Testis (tissue), 2 donors: ENCODE measurements at regions not wholly inside any gene's neighbourhood (a gene's known extent, or its start where the extent isn't known, plus 50 kb on each side); places are given as distances from the start of the nearest gene placed in this dataset.

Source experiments
- DNase-seq: peaks from one replicate; pipeline ENCODE4 v3.0.0-alpha.2; 2019
- H3K27ac ChIP-seq, 2 donors: fragments of 200-600 bp; sonication (generic); one replicate each; pipeline ENCODE4 v1.5.1; 2019
- H3K27me3 ChIP-seq: fragments of 200-600 bp; sonication (generic); one replicate; pipeline ENCODE4 v1.5.1; 2019
- H3K36me3 ChIP-seq: fragments of 200-600 bp; sonication (generic); one replicate; pipeline ENCODE4 v1.5.1; 2017; ENCODE audit warnings: low read depth; ENCODE audit errors: missing control alignments
- H3K4me1 ChIP-seq: fragments of 200-600 bp; sonication (generic); one replicate; pipeline ENCODE4 v1.5.1; 2019
- H3K4me3 ChIP-seq, 2 donors: fragments of 200-600 bp; sonication (generic); one replicate each; pipeline ENCODE4 v1.5.1; 2017 to 2019
- H3K9me3 ChIP-seq: fragments of 200-600 bp; sonication (generic); one replicate; pipeline ENCODE4 v1.5.1; 2017
- CTCF ChIP-seq, 3 experiments: fragments of 450-650 bp in 2 of 3; fragments of 200-600 bp in 1 of 3; sonication (generic) in 1 of 3; IDR thresholded peaks; one replicate each; pipeline ENCODE4 v1.5.1; 2016 to 2019; ENCODE audit warnings: antibody characterized with exemption in 3 of 3, mild to moderate bottlenecking in 2 of 3, moderate library complexity in 1 of 3
- POLR2A ChIP-seq: fragments of 450-650 bp; IDR thresholded peaks from one replicate; pipeline ENCODE4 v1.6.1; 2017; ENCODE audit warnings: antibody characterized with exemption, mild to moderate bottlenecking, moderate library complexity
- WGBS, 2 donors: methylation state at CpG; one replicate each; pipeline ENCODE4 v1.1.5; 2018; 5-methylcytosine and 5-hydroxymethylcytosine counted together
- intact Hi-C: fragments of 100-400 bp; cut with DNase I; formaldehyde crosslinking; loops from one replicate; pipeline ENCODE4 v1.15.1; 2023; ENCODE audit warnings: low total_unique reads

DNA sequence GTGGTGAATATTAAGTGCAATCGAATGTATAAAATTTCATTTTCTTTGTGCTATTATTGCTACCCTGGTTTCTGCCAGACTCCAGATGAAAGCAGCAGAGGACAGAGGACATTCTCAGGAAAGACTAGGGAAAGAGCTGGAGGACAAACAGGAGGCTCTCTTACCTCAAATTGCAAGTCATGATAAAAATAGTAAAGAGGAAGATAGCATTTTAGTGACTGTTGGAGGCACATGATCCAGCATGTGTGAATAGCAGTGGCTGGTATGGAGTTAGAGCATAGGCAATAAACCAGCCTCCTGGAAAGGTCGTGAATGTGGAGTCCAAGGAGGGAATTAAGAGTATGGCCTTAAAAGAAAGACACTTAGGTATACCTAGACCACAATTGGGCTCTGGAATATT lies 1040.0 kb downstream of the STPG2 start:
- intact Hi-C loops, result no loop called here
- no peaks in the 10 kb centered on the region for H3K36me3 ChIP-seq
- H3K4me3 ChIP-seq, result no peak overlapping the region
- H3K4me1 ChIP-seq, result no peaks in the 10 kb centered on the region
- no peak for TF ChIP-seq CTCF (IDR thresholded peaks at IDR 0.05)
- no peak for TF ChIP-seq POLR2A
- no peak for DNase-seq
- no peak overlapping the region for H3K27ac ChIP-seq
- H3K9me3 ChIP-seq, result no peaks in the 10 kb centered on the region
- no peaks in the 10 kb centered on the region for H3K27me3 ChIP-seq
- WGBS, 2 donors, result 85 to 93% methylated on average over 2 of the region's 2 CpGs

GRCh38 chr4:97104006-97104405 lies 1039.3 kb downstream of the STPG2 start:
- H3K27ac ChIP-seq, result no peak overlapping the region
- no peak overlapping the region for H3K4me3 ChIP-seq
- H3K36me3 ChIP-seq, result no peaks in the 10 kb centered on the region
- TF ChIP-seq POLR2A (no peak), CTCF (IDR thresholded peaks at IDR 0.05) (no peak)
- H3K9me3 ChIP-seq, result no peaks in the 10 kb centered on the region
- intact Hi-C loops, result no loop called here
- H3K27me3 ChIP-seq, result no peaks in the 10 kb centered on the region
- DNase-seq, result no peak
- WGBS, 2 donors, result 76 to 80% methylated on average over 2 of the region's 2 CpGs
- H3K4me1 ChIP-seq, result no peaks in the 10 kb centered on the region

DNA sequence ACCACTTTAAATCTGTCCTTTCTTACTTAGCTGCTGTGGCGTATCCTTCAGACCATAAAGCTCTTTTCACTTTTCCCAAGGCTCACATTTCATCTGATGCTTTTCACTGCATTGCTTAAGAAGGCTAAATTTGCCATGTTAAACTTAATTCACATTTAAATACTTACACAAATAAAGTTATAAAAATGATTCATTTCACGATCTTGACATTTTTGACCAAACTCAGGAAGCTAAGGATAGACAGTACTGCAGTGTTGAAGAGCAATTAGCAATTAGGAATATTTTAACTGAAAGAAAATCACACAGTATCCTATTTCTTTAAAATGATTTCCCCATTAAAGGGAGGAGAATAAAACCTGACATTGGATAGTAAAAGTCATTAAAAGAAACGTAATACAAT lies 1038.6 kb downstream of the STPG2 start:
- DNase-seq, result no peak
- H3K9me3 ChIP-seq, result no peaks in the 10 kb centered on the region
- TF ChIP-seq POLR2A (no peak), CTCF (IDR thresholded peaks at IDR 0.05) (no peak)

DNA sequence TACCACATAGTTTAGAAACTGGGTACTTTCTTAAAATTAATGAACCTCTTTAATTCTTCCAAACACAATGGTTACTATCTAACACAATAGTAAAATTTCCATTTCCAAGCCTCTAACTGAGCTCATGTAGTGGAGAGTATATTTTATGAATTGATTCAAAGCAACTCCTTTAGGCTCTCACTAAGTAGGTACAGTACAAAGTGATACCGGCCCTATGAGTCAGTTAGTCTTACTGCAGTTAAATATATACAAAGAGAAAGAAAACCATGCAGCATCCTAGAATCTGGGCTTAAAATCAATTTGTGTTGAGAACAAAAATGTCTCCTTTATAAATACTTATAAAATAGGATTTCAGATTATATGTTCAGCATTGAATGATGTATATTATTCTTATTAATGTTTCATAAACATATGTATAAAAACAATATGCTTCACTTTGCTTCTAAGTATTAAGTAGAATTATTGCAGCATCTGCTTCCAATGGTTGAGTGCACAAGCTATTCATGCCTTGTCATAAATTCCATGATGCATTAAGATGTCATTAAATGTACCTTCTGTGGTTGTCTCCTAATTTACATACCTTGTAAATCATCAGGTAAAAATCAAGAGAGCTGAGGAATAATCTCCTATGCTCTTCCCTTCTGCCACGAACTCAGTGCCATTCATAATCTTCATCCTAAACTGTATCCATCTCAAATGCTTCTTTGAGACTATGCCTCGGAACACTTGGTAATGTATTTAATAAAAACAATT lies 1037.8 kb downstream of the STPG2 start:
- H3K4me3 ChIP-seq, result no peak overlapping the region
- H3K27me3 ChIP-seq, result no peaks in the 10 kb centered on the region
- intact Hi-C loops, result no loop called here
- no peaks in the 10 kb centered on the region for H3K4me1 ChIP-seq
- TF ChIP-seq CTCF (IDR thresholded peaks at IDR 0.05) (no peak), POLR2A (no peak)
- no peaks in the 10 kb centered on the region for H3K36me3 ChIP-seq
- no peak for DNase-seq
- H3K9me3 ChIP-seq, result no peaks in the 10 kb centered on the region
- no peak overlapping the region for H3K27ac ChIP-seq
- 89% methylated on average over 3 of the region's 3 CpGs for WGBS, 2 donors

More for the DNA sequence above, 1038.6 kb downstream of the STPG2 start:
- no peak overlapping the region for H3K4me3 ChIP-seq
- no peaks in the 10 kb centered on the region for H3K36me3 ChIP-seq
- intact Hi-C loops, result no loop called here
- 82 to 85% methylated on average over 3 of the region's 3 CpGs for WGBS, 2 donors
- no peaks in the 10 kb centered on the region for H3K27me3 ChIP-seq
- H3K27ac ChIP-seq, result no peak overlapping the region
- no peaks in the 10 kb centered on the region for H3K4me1 ChIP-seq

DNA sequence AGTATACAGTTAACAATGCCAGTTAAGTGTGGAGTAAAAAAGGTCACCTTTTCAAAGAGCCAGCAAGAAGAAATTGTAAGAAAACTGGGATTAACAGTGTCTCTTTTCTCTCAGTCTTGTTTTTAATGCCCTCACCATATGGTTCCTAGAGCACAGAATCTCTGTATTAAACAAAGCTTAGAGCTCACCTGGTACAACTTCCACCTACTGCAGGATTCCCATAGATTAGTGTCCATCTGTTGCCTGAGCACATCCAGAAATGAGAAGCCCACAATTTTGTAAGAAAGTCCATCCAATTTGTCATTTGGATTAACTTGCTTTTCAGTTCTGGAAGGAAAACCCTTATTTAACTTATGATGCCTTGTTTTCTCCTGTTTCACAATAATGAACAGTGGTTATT lies 1037.1 kb downstream of the STPG2 start:
- TF ChIP-seq CTCF (IDR thresholded peaks at IDR 0.05), result no peak
- TF ChIP-seq POLR2A, result no peak
- H3K9me3 ChIP-seq, result no peaks in the 10 kb centered on the region
- no peaks in the 10 kb centered on the region for H3K27me3 ChIP-seq
- no peak overlapping the region for H3K27ac ChIP-seq
- intact Hi-C loops, result no loop called here
- no peaks in the 10 kb centered on the region for H3K4me1 ChIP-seq
- H3K36me3 ChIP-seq, result no peaks in the 10 kb centered on the region
- H3K4me3 ChIP-seq, result no peak overlapping the region
- DNase-seq, result no peak
